NB4 (cell line): ENCODE measurements at regions not wholly inside any gene's neighbourhood (a gene's known extent, or its start where the extent isn't known, plus 50 kb on each side); places are given as distances from the start of the nearest gene placed in this dataset.

Experiments used
- DNase-seq: peaks from one replicate; pipeline ENCODE4 v3.0.0; 2010; ENCODE audit warnings: low read depth
- H3K4me3 ChIP-seq: one replicate; pipeline ENCODE4 v1.5.1; 2011; ENCODE audit warnings: mild to moderate bottlenecking, low read depth, low read length, moderate library complexity
- CTCF ChIP-seq: IDR thresholded peaks from one replicate; pipeline ENCODE4 v1.5.1; 2012; ENCODE audit warnings: low read depth, low read length
- MAX ChIP-seq: IDR thresholded peaks from 2 replicates; pipeline ENCODE4 v1.6.1; 2011; ENCODE audit warnings: low read depth, low read length
- MYC ChIP-seq: IDR thresholded peaks from 2 replicates; pipeline ENCODE4 v1.6.1; 2011; ENCODE audit warnings: low read depth, low read length
- POLR2A ChIP-seq: IDR thresholded peaks from 2 replicates; pipeline ENCODE4 v1.6.1; 2011; ENCODE audit warnings: mild to moderate bottlenecking; ENCODE audit not compliant: insufficient read length; ENCODE audit errors: extremely low read depth

DNA sequence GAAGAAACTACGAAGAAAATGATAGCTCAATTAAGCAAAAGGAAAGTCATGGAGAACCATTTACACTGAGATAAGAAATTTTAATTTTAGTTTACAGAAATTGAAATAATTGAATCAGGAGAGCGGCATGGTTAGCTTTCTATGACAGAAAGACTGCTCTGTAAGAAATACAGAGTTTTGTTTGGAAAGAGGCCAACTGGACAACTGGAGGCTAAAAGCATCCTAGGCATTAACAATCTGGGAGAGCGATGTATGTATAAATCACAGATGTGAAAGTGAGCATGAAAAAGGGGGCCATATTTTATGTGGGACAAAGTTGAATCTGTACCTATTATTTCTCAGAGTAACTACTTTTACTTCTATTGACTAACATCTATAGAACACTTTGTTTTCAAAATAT, 1608.8 kb upstream of the PCDH20 start:
- no peak overlapping the region for H3K4me3 ChIP-seq
- TF ChIP-seq MAX = no peak
- no peak for TF ChIP-seq CTCF
- no peak for TF ChIP-seq MYC
- TF ChIP-seq POLR2A = no peak
- no peak for DNase-seq

GRCh38 chr13:63011996-63012395, 1596.3 kb upstream of the PCDH20 start:
- H3K4me3 ChIP-seq = no peak overlapping the region
- no peak for DNase-seq
- no peak for TF ChIP-seq CTCF
- TF ChIP-seq POLR2A = no peak

DNA sequence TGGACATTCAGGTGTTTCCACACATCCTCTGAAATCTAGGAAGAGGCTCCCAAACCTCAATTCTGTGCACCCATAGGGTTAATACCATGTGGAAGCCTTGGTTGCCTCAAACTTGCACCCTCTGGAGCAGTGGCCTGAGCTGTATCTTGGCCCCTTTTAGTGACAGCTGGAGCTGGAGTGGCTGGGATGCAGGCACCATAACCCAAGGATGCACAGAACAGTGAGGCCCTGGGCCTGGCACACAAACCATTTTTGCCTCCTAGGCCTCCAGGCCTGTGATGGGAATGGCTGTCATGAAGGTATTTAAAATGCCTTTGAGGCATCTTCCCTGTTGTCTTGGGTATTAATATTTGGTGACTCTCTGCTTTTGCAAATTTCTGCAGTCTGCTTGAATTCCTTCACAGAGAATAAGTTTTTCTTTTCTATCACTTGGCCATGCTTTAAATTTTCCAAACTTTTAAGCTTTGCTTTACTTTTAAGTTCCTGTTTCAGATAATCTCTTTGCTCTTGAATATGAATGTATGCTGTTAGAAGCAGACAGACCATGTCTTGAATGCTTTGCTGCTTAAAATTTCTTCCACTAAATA, 1594.5 kb upstream of the PCDH20 start:
- no peak overlapping the region for H3K4me3 ChIP-seq
- no peak for DNase-seq
- TF ChIP-seq CTCF (no peak), MYC (no peak), MAX (no peak), POLR2A (no peak)

DNA sequence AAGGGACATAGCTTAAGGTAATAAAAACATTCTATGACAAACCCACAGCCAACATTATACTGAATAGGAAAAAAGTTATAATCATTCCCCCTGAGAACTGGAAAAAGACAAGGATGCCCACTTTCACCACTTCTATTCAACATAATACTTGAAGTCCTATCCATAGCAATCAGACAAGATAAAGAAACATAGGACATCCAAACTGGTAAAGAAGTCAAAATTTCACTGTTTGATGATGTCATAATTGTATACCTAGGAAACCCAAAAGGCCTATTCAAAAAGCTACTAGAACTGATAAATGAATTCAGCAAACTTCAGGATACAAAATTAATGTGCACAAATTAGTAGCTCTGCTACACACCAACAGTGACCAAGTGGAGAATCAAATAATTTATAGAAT, 1590.0 kb upstream of the PCDH20 start:
- no peak for DNase-seq
- no peak for TF ChIP-seq POLR2A
- TF ChIP-seq MYC = no peak
- no peak for TF ChIP-seq CTCF
- no peak for TF ChIP-seq MAX
- no peak overlapping the region for H3K4me3 ChIP-seq

DNA sequence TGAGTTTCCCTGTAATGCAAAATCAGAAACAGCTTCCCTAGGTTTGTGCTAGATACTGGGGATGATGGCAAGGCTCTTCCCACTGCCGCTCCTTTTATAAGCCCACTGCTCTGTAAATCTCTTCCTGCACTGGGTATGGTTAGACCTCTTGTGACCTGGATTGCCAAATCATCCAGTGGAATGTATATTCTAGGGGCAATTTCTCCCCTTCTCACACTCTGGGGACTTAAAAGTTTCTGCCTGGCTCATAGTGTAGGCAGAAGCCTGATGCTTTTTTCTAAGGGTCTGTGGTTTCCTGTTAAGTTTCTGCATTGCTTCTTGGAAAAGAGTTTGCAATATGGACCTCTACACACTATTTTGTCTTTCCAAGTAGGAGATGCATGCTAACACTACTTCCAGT, 1582.0 kb upstream of the PCDH20 start:
- TF ChIP-seq CTCF (no peak), MYC (no peak), POLR2A (no peak), MAX (no peak)
- no peak overlapping the region for H3K4me3 ChIP-seq
- DNase-seq = no peak

- no peak overlapping the region for H3K4me3 ChIP-seq
- DNase-seq = no peak
- no peak for TF ChIP-seq MYC
- TF ChIP-seq CTCF = no peak
- no peak for TF ChIP-seq POLR2A
- no peak for TF ChIP-seq MAX
Measured at GRCh38 chr13:62997038-62997599, 1581.5 kb upstream of the PCDH20 start.
